Lower leg skin (tissue), 4 donors: ENCODE measurements at regions not wholly inside any gene's neighbourhood (a gene's known extent, or its start where the extent isn't known, plus 50 kb on each side); places are given as distances from the start of the nearest gene placed in this dataset.

Experiments
- DNase-seq, 2 donors: peaks; one replicate each; pipeline ENCODE4 v3.0.0-alpha.2; 2019; ENCODE audit warnings: low spot score in 2 of 2
- H3K4me3 ChIP-seq: fragments of 200-600 bp; sonication (generic); 2 replicates; pipeline ENCODE4 v1.5.1; 2017; ENCODE audit warnings: mild to moderate bottlenecking, low read depth; ENCODE audit not compliant: poor library complexity, severe bottlenecking
- CTCF ChIP-seq, 3 donors: fragments of 450-650 bp; IDR thresholded peaks; one replicate each; pipeline ENCODE4 v1.5.1; 2016; ENCODE audit warnings: antibody characterized with exemption in 3 of 3, mild to moderate bottlenecking in 3 of 3, moderate library complexity in 2 of 3
- POLR2A ChIP-seq, 2 donors: fragments of 450-650 bp; IDR thresholded peaks; one replicate each; pipeline ENCODE4 v1.6.1; 2016 to 2017; ENCODE audit warnings: antibody characterized with exemption in 2 of 2, mild to moderate bottlenecking in 1 of 2, moderate library complexity in 1 of 2
- whole genome bisulfite sequencing, 2 donors: methylation state at CpG; one replicate each; pipeline ENCODE4 v1.1.5; 2018; 5-methylcytosine and 5-hydroxymethylcytosine counted together
- intact Hi-C: fragments of 100-400 bp; cut with DNase I; formaldehyde crosslinking; loops from one replicate; pipeline ENCODE4 v1.15.0; 2023; ENCODE audit warnings: low total_unique reads

DNA sequence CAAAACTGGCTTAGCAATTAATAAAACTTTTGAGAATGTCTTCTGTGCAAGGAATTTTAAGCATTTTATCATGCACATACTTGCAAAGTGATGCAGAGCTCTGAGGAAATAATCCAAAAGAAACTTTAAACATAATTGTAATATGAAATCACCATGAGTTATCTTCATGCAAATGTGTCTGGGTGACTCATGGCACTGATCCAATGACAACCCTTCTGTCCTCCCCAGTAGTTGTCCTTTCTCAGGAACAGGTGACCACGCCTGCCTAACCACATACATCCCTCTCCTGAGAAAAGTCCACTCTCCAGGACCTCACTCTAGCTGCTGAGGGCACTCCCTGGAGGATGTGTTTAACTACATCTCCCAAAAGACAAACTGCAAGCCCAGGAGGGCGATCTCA, 530.6 kb upstream of the IL12A start:
- intact Hi-C loops, result no loop called here
- DNase-seq, result no peak
- no peak overlapping the region for H3K4me3 ChIP-seq
- TF ChIP-seq CTCF (IDR thresholded peaks at IDR 0.05) (no peak), POLR2A (IDR thresholded peaks at IDR 0.05) (no peak)
- 36 to 43% methylated on average over 2 of the region's 2 CpGs for WGBS, 2 donors

DNA sequence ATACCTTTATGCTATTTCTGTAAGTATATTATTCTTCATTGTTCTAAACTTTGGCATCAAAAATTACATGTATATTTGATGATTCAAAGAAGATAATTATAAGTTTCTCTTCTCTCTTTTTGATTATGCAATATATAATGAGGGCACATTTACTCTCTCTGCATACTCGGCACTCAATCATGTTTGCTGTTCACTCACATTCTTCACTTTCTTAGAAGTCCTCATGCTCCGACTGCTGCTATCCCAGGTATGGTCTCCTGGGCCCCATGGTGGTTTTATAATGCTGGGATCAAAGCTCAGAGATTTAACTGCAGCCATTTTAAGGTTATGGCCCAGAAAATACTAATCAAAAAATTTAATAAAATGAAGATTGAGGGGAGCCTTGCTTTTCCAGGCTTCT, 529.7 kb upstream of the IL12A start:
- 41 to 52% methylated on average over 2 of the region's 2 CpGs for WGBS, 2 donors
- H3K4me3 ChIP-seq, result no peak overlapping the region
- DNase-seq, result no peak
- intact Hi-C loops, result no loop called here
- TF ChIP-seq POLR2A (IDR thresholded peaks at IDR 0.05), result no peak
- TF ChIP-seq CTCF (IDR thresholded peaks at IDR 0.05), result no peak

DNA sequence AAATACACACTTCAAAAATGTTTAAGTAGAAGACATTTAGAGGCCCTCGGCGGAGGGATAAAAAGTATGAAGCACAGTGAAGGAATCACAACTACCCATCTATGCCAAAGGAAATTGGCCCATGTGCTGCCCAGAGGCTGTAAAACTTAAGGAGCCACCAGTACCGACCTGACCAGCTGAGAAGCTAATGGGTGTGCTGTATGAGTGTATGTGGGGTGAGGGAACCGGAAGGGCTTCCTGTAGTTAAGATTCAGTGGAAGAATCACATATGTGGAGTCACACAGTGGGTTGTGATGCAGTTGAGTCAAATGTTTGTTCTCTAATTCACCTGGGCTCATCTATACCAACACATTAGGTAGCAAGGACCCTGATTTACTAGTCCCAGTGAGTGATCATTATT, 516.0 kb upstream of the IL12A start:
- no peak for TF ChIP-seq CTCF (IDR thresholded peaks at IDR 0.05)
- no peak for TF ChIP-seq POLR2A (IDR thresholded peaks at IDR 0.05)
- no peak for DNase-seq
- WGBS, 2 donors, result 50 to 55% methylated on average over 4 of the region's 4 CpGs
- H3K4me3 ChIP-seq, result no peak overlapping the region
- intact Hi-C loops, result no loop called here

- TF ChIP-seq POLR2A (IDR thresholded peaks at IDR 0.05), result no peak
- no peak for TF ChIP-seq CTCF (IDR thresholded peaks at IDR 0.05)
- intact Hi-C loops, result no loop called here
- no peak overlapping the region for H3K4me3 ChIP-seq
- 35 to 43% methylated on average over 1 of the region's 1 CpG for WGBS, 2 donors
- no peak for DNase-seq
Observed at GRCh38 chr3:159473206-159473605, 515.4 kb upstream of the IL12A start.

DNA sequence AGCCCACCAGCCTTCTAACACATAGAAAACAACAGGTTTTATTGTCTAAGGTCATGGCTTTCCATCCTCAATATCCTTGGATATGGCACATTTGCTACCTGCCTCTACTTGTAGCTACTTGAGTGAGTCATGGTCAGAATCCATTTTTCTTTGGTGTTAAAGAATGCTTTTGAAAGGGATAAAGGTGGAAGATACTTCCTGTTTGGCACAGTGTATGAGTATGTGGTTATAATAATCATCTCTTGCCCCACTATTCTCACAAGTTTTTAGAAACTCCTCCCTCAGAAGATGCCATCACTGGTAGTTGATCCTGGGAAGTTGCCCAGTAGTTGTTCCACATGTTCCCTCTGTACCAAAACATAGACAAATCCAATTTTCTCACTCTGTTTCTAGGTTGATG, 508.6 kb upstream of the IL12A start:
- TF ChIP-seq POLR2A (IDR thresholded peaks at IDR 0.05), result no peak
- no peak for TF ChIP-seq CTCF (IDR thresholded peaks at IDR 0.05)
- intact Hi-C loops, result no loop called here
- no peak for DNase-seq
- H3K4me3 ChIP-seq, result no peak overlapping the region

DNA sequence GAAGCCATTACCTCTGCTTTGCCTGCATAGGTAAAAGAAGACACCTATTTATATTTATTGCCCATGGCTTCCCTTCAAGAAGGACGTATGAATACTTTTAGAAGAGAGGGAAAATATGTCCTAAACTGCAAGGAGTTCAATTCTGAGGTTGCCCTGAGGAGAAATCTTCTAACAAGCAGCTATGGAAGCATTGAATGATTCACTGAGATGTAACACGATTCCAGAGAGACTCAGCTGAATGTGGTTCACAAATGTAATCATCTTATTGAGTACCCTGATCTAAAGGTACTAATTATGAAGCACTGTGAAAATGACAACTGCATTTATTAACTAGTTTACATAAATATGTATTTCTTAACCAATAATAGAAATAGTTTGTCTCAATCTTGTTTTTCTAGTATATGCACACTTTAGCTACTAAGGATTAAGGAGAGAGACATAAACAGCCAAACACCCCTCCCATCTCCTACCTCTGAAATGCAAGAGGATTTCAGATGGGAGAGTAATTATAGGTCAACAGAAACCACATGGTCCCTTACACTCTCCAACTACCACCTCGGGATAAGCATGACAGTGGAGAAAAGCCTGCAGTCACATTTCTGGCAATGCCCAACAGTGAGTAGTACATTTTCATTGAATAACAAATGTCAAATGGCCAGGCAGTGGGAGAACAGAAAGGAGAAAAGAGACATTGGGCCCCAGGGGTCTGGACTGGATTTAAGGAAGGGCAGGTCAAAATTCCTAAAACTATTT, 506.2 kb upstream of the IL12A start:
- no peak for DNase-seq
- TF ChIP-seq POLR2A (IDR thresholded peaks at IDR 0.05) (no peak), CTCF (IDR thresholded peaks at IDR 0.05) (no peak)
- H3K4me3 ChIP-seq, result no peak overlapping the region
- intact Hi-C loops, result no loop called here
- 23 to 32% methylated on average over 3 of the region's 3 CpGs for WGBS, 2 donors
